IPS-18a (cell line): ENCODE measurements at regions not wholly inside any gene's neighbourhood (a gene's known extent, or its start where the extent isn't known, plus 50 kb on each side); places are given as distances from the start of the nearest gene placed in this dataset.
A peak's percentile ranks its signal among the peaks of the same experiment; 100 is the strongest.

Experiments
- H3K27ac ChIP-seq: one replicate; pipeline ENCODE4 v1.5.1; 2013; ENCODE audit warnings: low read length
- H3K27me3 ChIP-seq: one replicate; pipeline ENCODE4 v1.6.1; 2013; ENCODE audit warnings: mild to moderate bottlenecking, low read length; ENCODE audit not compliant: control insufficient read depth, insufficient read depth
- H3K36me3 ChIP-seq: one replicate; pipeline ENCODE4 v1.6.1; 2013; ENCODE audit warnings: low read depth, low read length; ENCODE audit not compliant: control insufficient read depth
- H3K4me1 ChIP-seq: one replicate; pipeline ENCODE4 v1.6.1; 2013; ENCODE audit warnings: low read depth, low read length; ENCODE audit not compliant: control insufficient read depth
- H3K4me3 ChIP-seq: one replicate; pipeline ENCODE4 v1.5.1; 2013; ENCODE audit warnings: low read length
- H3K9ac ChIP-seq: one replicate; pipeline ENCODE4 v1.6.1; 2013; ENCODE audit warnings: mild to moderate bottlenecking, low read length, moderate library complexity
- H3K9me3 ChIP-seq: one replicate; pipeline ENCODE4 v1.6.1; 2013; ENCODE audit warnings: low read depth, low read length; ENCODE audit not compliant: control insufficient read depth

- H3K4me1 ChIP-seq = peaks cover 12% of the 10 kb centered on the region
- no peaks in the 10 kb centered on the region for H3K27me3 ChIP-seq
- no peaks in the 10 kb centered on the region for H3K36me3 ChIP-seq
- no peaks in the 10 kb centered on the region for H3K9me3 ChIP-seq
- no peak overlapping the region for H3K4me3 ChIP-seq
- H3K27ac ChIP-seq = no peak overlapping the region
- H3K9ac ChIP-seq = no peak overlapping the region
Observed at GRCh38 chr2:64196963-64197362, 52.7 kb upstream of the PELI1 start.

DNA sequence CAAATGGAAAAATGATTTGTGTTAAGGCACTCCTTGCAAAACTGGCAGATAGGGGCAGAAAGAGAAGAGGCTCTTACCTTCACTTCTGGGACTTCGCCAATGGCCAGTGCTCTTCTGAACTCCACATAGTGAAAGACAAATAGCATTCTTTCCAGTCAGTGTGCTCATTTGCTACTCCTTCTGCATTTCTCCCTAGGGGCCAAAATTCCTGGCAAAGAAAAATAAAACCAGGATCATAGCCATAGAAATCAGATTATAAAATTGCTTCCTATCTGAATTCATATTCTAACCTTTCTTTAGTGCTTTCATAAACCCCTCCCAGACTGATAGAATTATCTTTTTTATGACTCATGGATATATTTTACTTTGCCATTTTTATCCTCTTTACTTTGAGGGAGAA, 56.9 kb upstream of the PELI1 start:
- Histone ChIP-seq H3K4me1 (peaks cover 30% of the 10 kb centered on the region), H3K9ac (no peak overlapping the region), H3K9me3 (no peaks in the 10 kb centered on the region), H3K27me3 (no peaks in the 10 kb centered on the region), H3K36me3 (no peaks in the 10 kb centered on the region), H3K4me3 (no peak overlapping the region), H3K27ac (no peak overlapping the region)

DNA sequence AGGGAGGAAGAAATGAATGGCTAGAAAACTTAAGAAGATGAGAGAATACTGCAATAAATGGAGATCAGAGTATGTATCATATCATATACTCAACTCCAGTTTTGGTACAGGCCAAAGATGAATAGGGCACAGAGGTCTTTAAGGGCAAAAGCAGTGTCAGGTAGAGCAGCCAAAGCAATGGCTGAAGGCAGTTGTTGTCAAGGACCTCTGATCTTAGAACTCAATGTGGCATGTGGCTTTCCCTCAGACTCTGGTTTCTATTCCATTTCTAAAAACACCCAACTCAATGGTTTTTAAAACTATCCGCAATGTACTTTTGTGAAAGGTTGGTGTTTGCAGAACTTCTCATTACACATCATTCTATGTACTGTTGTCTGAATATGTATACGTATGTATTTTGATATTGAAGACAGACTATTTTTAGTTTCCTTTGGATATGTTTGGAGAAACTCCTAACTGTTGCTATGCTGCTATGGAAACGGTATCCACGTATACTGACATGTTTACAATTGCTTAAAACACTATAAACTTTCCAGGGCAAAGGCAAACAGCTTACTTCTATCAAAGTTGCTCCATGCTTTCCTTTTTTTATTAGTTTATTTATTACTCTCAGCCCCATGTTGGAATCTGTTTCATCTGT, 58.1 kb upstream of the PELI1 start:
- H3K27me3 ChIP-seq = no peaks in the 10 kb centered on the region
- no peak overlapping the region for H3K9ac ChIP-seq
- no peak overlapping the region for H3K4me3 ChIP-seq
- no peaks in the 10 kb centered on the region for H3K9me3 ChIP-seq
- peaks cover 23% of the 10 kb centered on the region for H3K4me1 ChIP-seq
- H3K27ac ChIP-seq = no peak overlapping the region
- H3K36me3 ChIP-seq = no peaks in the 10 kb centered on the region

DNA sequence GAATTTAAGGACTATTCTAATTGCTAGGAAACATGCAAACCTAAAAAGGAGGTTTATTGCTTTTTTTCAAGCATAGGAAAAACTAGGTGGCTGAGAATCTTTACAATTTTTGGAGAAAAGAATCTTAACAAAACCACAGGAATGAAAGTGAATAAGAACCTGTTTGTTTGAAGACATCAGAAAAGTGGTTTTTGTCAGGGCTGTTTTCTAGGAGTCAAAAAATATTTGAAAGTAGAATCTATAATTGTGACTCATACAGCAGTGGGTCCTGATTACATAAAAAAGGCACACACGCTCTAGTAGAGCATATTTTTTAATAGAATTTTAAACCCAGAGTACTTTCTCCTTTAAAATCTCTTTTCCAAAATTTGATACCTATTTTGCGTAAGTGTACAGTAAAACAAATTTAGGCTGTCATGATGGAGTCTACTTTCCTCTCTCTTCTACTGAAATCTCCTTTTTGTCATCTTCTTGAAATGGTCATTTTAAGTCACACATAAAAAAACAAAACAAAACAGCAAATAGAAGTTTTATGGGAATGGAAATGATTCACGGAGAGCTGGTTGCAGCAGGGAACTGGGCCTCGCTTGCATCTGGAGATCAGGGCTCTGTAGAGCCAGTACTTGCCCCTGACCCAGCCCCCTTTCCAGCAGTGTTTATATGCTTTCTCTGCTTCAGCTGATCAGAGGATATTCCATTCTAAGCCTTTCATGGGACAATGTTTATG, 59.1 kb upstream of the PELI1 start:
- H3K9me3 ChIP-seq = no peaks in the 10 kb centered on the region
- H3K27ac ChIP-seq = no peak overlapping the region
- no peaks in the 10 kb centered on the region for H3K27me3 ChIP-seq
- H3K4me1 ChIP-seq = peaks cover 23% of the 10 kb centered on the region
- H3K36me3 ChIP-seq = no peaks in the 10 kb centered on the region
- peak overlapping the region; percentile 9 for H3K4me3 ChIP-seq
- no peak overlapping the region for H3K9ac ChIP-seq

- Histone ChIP-seq H3K9ac (no peak overlapping the region), H3K4me3 (peak overlapping the region; percentile 9), H3K27ac (peak overlapping the region; percentile 0), H3K4me1 (peaks cover 23% of the 10 kb centered on the region), H3K36me3 (no peaks in the 10 kb centered on the region), H3K27me3 (no peaks in the 10 kb centered on the region), H3K9me3 (no peaks in the 10 kb centered on the region)
Observed at GRCh38 chr2:64203858-64204632, 59.8 kb upstream of the PELI1 start.

DNA sequence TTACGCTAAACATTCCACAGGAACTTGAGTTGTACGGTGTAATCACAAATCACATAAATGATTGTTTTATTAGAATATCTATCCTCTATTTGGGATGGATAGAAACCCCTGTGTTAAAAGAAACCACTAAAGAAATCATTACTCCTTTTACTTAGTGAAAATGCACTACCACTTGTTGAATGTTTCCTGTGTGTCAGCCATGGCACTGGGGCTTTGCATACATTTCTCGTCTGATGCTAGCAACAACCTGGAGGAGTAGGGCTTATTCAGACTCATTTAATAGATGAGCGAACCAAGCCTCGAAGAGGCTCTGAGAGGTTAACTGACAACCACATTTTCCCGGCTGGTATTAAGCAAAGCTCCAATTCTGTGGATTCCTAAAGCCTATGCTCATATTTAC, 60.5 kb upstream of the PELI1 start:
- Histone ChIP-seq H3K27me3 (no peaks in the 10 kb centered on the region), H3K27ac (no peak overlapping the region), H3K9me3 (no peaks in the 10 kb centered on the region), H3K36me3 (no peaks in the 10 kb centered on the region), H3K4me3 (no peak overlapping the region), H3K4me1 (peaks cover 23% of the 10 kb centered on the region), H3K9ac (no peak overlapping the region)

GRCh38 chr2:64205415-64205814, 61.2 kb upstream of the PELI1 start:
- Histone ChIP-seq H3K27me3 (no peaks in the 10 kb centered on the region), H3K4me1 (peaks cover 23% of the 10 kb centered on the region), H3K27ac (no peak overlapping the region), H3K4me3 (no peak overlapping the region), H3K9me3 (no peaks in the 10 kb centered on the region), H3K36me3 (no peaks in the 10 kb centered on the region), H3K9ac (no peak overlapping the region)

- Histone ChIP-seq H3K4me1 (peaks cover 26% of the 10 kb centered on the region), H3K9ac (no peak overlapping the region), H3K27ac (no peak overlapping the region), H3K36me3 (no peaks in the 10 kb centered on the region), H3K27me3 (no peaks in the 10 kb centered on the region), H3K4me3 (no peak overlapping the region), H3K9me3 (no peaks in the 10 kb centered on the region)
Observed at GRCh38 chr2:64207573-64207972, 63.4 kb upstream of the PELI1 start.

- H3K9ac ChIP-seq = no peak overlapping the region
- H3K36me3 ChIP-seq = no peaks in the 10 kb centered on the region
- peaks cover 24% of the 10 kb centered on the region for H3K4me1 ChIP-seq
- H3K9me3 ChIP-seq = no peaks in the 10 kb centered on the region
- no peak overlapping the region for H3K27ac ChIP-seq
- H3K27me3 ChIP-seq = no peaks in the 10 kb centered on the region
- no peak overlapping the region for H3K4me3 ChIP-seq
Observed at GRCh38 chr2:64210816-64211215, 66.6 kb upstream of the PELI1 start.

DNA sequence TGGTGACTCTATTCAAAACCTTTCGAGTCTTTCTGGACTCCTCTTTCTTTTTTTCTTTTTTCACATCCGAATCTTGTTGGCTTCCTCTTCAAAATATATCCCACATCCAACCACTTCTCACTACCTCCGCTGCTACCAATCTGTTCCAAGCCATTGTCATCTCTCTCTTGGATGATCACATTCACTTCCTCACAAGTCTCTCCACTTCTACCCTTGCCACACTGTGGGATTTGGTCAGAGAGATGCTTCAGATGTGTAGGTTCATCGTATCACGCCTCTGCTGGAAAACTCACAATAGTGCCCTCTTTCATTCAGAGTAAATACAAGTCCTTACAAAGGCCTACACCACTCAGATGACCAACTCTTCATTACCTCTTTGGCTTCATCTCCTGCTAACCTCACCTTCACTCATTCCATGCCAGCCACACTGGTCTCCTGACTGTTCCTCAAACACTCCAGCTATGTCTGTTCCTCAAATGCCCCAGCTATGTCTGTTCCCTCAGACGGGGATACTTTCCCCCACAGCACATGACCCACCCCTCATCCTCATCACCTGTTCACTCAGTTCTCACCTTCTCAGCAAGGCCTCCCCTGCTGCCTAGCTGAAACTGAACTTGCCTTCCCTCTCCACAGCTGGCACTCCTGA, 67.2 kb upstream of the PELI1 start:
- peaks cover 24% of the 10 kb centered on the region for H3K4me1 ChIP-seq
- H3K4me3 ChIP-seq = no peak overlapping the region
- no peaks in the 10 kb centered on the region for H3K36me3 ChIP-seq
- H3K27ac ChIP-seq = no peak overlapping the region
- H3K9ac ChIP-seq = no peak overlapping the region
- H3K9me3 ChIP-seq = no peaks in the 10 kb centered on the region
- H3K27me3 ChIP-seq = no peaks in the 10 kb centered on the region

GRCh38 chr2:64212346-64212745, 68.1 kb upstream of the PELI1 start:
- Histone ChIP-seq H3K27me3 (no peaks in the 10 kb centered on the region), H3K27ac (no peak overlapping the region), H3K9me3 (no peaks in the 10 kb centered on the region), H3K36me3 (no peaks in the 10 kb centered on the region), H3K9ac (no peak overlapping the region), H3K4me1 (peaks cover 24% of the 10 kb centered on the region), H3K4me3 (no peak overlapping the region)
